Calu3 (cell line): ENCODE measurements at regions not wholly inside any gene's neighbourhood (a gene's known extent, or its start where the extent isn't known, plus 50 kb on each side); places are given as distances from the start of the nearest gene placed in this dataset.

ENCODE experiments used
- BruUV-seq: library from RNA; stranded (reverse); fragments of 400-500 nt; replicated peaks from 2 replicates; lab custom pipeline; 2021; lab: Mats Ljungman, UMichigan
- CTCF ChIA-PET: fragments of 300-600 bp; sonication (Branson Sonifier 250); formaldehyde crosslinking; loops from one replicate; lab custom pipeline; 2022; ENCODE audit warnings: antibody characterized with exemption; lab: Charles Lee
- DNase-seq: peaks from one replicate; pipeline ENCODE4 v3.0.0; 2022
- H3K27ac Mint-ChIP-seq: one replicate; pipeline ENCODE4 v1.8.0; 2022; ENCODE audit warnings: mixed read lengths; ENCODE audit not compliant: unreplicated experiment
- H3K27me3 Mint-ChIP-seq: one replicate; pipeline ENCODE4 v1.8.0; 2022; ENCODE audit warnings: mixed read lengths; ENCODE audit not compliant: unreplicated experiment
- H3K36me3 Mint-ChIP-seq: one replicate; pipeline ENCODE4 v1.8.0; 2022; ENCODE audit warnings: mild to moderate bottlenecking, moderate library complexity, mixed read lengths; ENCODE audit not compliant: insufficient read depth, unreplicated experiment
- H3K4me1 Mint-ChIP-seq: one replicate; pipeline ENCODE4 v1.8.0; 2022; ENCODE audit warnings: mild to moderate bottlenecking, low read depth, mixed read lengths; ENCODE audit not compliant: unreplicated experiment
- H3K4me3 Mint-ChIP-seq: one replicate; pipeline ENCODE4 v1.8.0; 2022; ENCODE audit warnings: mild to moderate bottlenecking, low read depth, moderate library complexity, mixed read lengths; ENCODE audit not compliant: unreplicated experiment
- H3K9me3 Mint-ChIP-seq: one replicate; pipeline ENCODE4 v1.8.0; 2022; ENCODE audit warnings: low read depth, mixed read lengths; ENCODE audit not compliant: unreplicated experiment
- CTCF ChIP-seq: fragments of 200-600 bp; IDR thresholded peaks from one replicate; pipeline ENCODE4 v1.8.0; 2022; ENCODE audit warnings: antibody characterized with exemption; ENCODE audit not compliant: unreplicated experiment
- intact Hi-C: fragments of 100-400 bp; cut with micrococcal nuclease; formaldehyde crosslinking; loops from one replicate; pipeline ENCODE4 v1.10.0; 2022; ENCODE audit not compliant: unreplicated experiment

GRCh38 chr3:141418751-141419150 is 50.4 kb downstream of the ZBTB38 start:
- intact Hi-C loops: no loop called here
- DNase-seq: no peak
- Mint-ChIP-seq H3K27ac (no peak overlapping the region), H3K4me1 (no peaks in the 10 kb centered on the region), H3K27me3 (no peaks in the 10 kb centered on the region), H3K4me3 (no peak overlapping the region), H3K9me3 (no peaks in the 10 kb centered on the region), H3K36me3 (no peaks in the 10 kb centered on the region)
- no TSS peak for BruUV-seq
- TF ChIP-seq CTCF: no peak
- CTCF ChIA-PET: interaction anchor here (0.6 kb wide), 1 partner anchor 459 kb away, joined by 3 read pairs; no protein-coding TSS in a partner anchor

- no peak for DNase-seq
- H3K4me1 Mint-ChIP-seq: no peaks in the 10 kb centered on the region
- no peak overlapping the region for H3K27ac Mint-ChIP-seq
- no TSS peak for BruUV-seq
- H3K4me3 Mint-ChIP-seq: no peak overlapping the region
- no peak for TF ChIP-seq CTCF
- H3K36me3 Mint-ChIP-seq: no peaks in the 10 kb centered on the region
- CTCF ChIA-PET: interaction anchor here (0.9 kb wide), 1 partner anchor 35 kb away, joined by 3 read pairs; no protein-coding TSS in a partner anchor
- H3K9me3 Mint-ChIP-seq: no peaks in the 10 kb centered on the region
- intact Hi-C loops: no loop called here
- no peaks in the 10 kb centered on the region for H3K27me3 Mint-ChIP-seq
Measured at GRCh38 chr3:141419946-141420345, 51.6 kb downstream of the ZBTB38 start.

GRCh38 chr3:141421186-141421585 is 52.9 kb downstream of the ZBTB38 start:
- no peak for TF ChIP-seq CTCF
- no peaks in the 10 kb centered on the region for H3K9me3 Mint-ChIP-seq
- no peak for DNase-seq
- H3K4me1 Mint-ChIP-seq: peaks cover 9% of the 10 kb centered on the region
- intact Hi-C loops: no loop called here
- H3K27ac Mint-ChIP-seq: no peak overlapping the region
- CTCF ChIA-PET: interaction anchor here (0.6 kb wide), 1 partner anchor 135 kb away, joined by 3 read pairs; no protein-coding TSS in a partner anchor
- peaks cover 1% of the 10 kb centered on the region for H3K36me3 Mint-ChIP-seq
- H3K27me3 Mint-ChIP-seq: no peaks in the 10 kb centered on the region
- H3K4me3 Mint-ChIP-seq: no peak overlapping the region
- BruUV-seq: no TSS peak

- CTCF ChIA-PET: interaction anchor here (0.6 kb wide), 1 partner anchor 134 kb away, joined by 3 read pairs; no protein-coding TSS in a partner anchor
- Mint-ChIP-seq H3K36me3 (peaks cover 6% of the 10 kb centered on the region), H3K27ac (no peak overlapping the region), H3K9me3 (no peaks in the 10 kb centered on the region), H3K4me1 (peaks cover 15% of the 10 kb centered on the region), H3K27me3 (no peaks in the 10 kb centered on the region), H3K4me3 (no peak overlapping the region)
- no peak for TF ChIP-seq CTCF
- BruUV-seq: no TSS peak
- DNase-seq: no peak
- intact Hi-C loops: no loop called here
Measured at GRCh38 chr3:141421639-141422319, 53.5 kb downstream of the ZBTB38 start.
